T-helper 1 cell treated with Interleukin-12 subunit alpha and Interleukin-12 subunit beta and Interleukin-4 antibody, amounts not matched to agents 30 ng/mL and 1 ng/mL, for 36 hours (primary cell): ENCODE measurements at regions not wholly inside any gene's neighbourhood (a gene's known extent, or its start where the extent isn't known, plus 50 kb on each side); places are given as distances from the start of the nearest gene placed in this dataset.
"Not testable (repeated sequence)": the region's sequence is repeated elsewhere in the genome, so short reads cannot be mapped to it uniquely, and the experiment has no call there.

Experiments
- intact Hi-C: fragments of 100-400 bp; cut with micrococcal nuclease; formaldehyde crosslinking; loops from one replicate; pipeline ENCODE4 v1.15.1; 2024

GRCh38 chr11:19436932-19437331 lies 196.2 kb upstream of the E2F8 start:
- intact Hi-C loops, result no loop called here

GRCh38 chr11:19435306-19435989 lies 194.7 kb upstream of the E2F8 start:
- intact Hi-C loops, result no loop called here

GRCh38 chr11:19433791-19434190 lies 193.0 kb upstream of the E2F8 start:
- intact Hi-C loops, result no loop called here

- intact Hi-C loops, result no loop called here
Observed at GRCh38 chr11:19433367-19433766, 192.6 kb upstream of the E2F8 start.

DNA sequence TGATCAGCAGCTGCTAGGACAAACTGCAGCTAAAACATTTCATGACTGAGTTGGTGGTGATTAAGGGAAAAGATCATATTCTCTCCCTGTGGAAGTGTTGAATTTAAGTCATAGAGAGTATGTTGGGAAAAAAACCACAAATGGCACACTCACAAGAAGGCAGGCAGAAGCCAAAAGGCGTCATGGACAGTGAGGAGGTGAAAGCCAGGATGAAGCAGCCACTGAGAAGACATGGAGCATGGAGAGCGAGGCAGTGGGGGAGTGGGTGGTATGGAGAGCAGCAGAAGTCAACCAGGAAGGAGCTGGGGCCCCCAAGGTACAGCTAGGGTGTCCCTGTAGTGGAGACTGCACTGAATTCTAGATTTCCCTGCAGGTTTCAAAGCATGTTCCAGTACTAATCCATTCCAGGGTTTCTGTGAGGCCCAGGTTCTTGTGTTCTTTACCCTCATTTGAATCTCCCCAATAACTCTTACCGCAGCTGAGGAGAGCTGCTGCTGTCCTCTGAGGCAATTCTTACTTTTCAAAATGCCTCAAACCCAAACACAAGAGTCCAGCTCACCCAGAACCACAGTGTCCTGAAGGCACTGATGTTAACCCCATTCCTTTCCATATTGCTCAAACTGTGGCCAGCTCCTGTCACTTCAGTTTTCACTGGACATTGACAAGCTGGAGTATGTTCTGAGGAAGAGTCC lies 191.8 kb upstream of the E2F8 start:
- intact Hi-C loops, result no loop called here

- intact Hi-C loops, result no loop called here
Observed at GRCh38 chr11:19430754-19431398, 190.1 kb upstream of the E2F8 start.

DNA sequence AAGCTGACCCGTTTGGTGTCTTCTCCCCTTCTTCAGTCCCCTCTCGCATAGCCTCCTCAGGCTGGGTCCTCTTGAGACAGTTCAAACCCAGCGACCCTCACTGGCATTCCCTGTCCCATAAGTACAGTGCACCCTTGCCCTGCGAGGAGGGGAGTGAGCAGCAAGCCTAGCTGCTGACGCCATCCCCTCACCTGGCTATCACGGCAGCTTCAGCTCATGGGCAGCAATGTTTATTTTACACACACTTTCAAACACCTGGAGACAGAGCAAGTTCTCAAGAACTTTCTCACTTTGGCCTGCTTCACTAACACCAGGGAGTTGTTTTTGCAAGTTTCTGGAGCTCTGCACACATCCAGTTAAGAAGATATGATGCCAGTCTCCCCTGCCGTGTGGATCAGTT lies 189.6 kb upstream of the E2F8 start:
- intact Hi-C loops, result no loop called here

- intact Hi-C loops, result no loop called here
Observed at GRCh38 chr11:19429108-19429760, 188.5 kb upstream of the E2F8 start.

DNA sequence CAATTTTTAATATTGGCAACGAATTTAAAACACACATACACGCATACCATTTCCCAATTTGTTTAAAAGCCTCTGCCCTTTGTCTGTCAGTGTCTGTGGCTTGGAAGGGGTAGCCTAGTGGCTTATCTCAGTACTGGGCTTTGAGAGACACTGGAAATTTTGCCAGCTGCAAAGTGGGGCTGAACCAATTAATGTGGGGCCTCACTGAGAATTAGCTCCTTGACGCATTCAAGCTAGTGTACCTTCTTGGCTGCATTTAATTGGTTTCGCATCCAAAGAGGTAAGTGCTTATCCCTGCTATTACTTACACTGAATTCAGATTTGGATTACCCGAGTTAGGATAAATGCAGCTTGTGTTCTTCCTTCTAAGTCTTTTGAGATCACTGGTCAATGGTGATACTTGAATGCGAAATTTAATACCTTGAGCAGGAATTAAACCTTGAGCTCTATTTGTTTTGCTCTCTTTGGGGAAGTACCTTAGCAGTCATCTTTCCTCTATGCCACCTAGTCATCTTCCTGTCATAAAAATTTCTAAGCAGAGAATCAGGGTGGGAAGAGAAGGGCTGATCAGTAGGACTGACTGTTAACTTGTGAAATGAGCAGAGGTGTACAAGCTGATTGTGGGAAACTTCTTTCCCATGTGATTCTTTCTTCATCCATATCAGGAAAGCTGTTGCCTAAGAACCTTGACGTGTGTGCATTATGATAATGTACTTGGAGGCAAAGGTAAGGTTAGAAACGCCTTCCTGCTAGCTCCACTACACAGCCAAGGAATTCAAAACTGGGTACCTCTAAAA lies 187.7 kb upstream of the E2F8 start:
- intact Hi-C loops, result no loop called here

DNA sequence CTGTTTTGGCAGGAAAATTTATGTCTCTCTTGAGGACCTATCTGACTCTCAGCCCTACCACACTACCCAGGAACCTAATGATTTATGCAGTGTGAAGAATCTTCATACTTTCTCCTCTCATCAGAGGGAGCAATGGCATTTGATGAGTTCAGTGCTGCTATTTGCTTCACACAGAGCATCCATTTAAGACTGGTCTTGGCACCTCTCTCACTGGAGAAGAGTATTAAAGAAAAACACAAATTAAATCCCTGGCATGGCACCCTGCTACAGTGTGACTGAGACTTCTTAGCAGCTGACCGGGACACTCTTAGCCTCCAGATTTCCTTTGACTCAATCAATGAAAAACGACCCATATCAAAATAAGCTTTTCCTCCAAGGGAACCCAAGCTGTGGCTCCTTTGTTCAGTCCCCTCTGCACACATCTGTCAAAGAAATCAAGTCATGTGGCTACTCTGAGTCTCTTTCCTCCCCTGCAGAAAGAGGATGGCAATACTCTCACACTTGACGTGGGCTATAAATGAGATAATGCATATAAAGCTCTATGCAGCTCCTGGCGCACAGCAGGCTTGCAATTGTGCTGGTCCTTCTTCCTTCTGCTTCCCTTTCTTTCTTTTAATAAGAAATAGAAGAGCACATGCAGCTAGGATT lies 186.1 kb upstream of the E2F8 start:
- intact Hi-C loops, result no loop called here

GRCh38 chr11:19426011-19426755 lies 185.4 kb upstream of the E2F8 start:
- intact Hi-C loops, result no loop called here

- intact Hi-C loops, result no loop called here
Observed at GRCh38 chr11:19422276-19422675, 181.5 kb upstream of the E2F8 start.

DNA sequence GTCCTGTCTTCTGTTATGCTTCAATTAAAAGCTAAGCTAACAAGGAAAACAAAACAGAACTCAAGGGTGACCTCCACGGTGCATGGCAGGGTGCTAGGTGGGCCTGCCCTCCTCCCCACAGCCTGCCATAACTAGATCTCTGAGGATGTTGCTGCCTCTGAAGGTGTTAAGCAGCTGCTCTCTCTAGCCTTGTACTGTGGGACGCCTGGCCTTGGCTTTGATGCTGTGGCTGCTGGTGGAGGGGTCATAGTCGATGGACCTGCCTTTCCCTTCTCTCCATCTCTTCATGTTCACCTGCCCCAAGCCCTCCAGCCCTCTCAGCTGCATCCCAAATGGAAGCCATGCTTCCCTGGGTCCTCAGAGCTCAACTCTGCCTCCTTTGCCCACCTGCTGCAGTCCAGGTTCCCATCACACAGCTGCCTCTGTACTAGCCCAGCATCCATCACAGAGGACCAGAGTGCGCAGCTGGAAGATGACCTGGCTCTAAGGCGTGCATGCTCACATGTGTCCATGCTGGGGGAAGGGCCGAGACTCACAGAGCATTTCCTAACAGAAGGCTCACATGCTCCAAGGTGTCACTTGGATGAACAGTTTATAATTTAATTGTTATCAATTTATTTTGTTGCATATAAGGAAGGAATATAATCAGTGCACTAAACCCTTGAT lies 180.3 kb upstream of the E2F8 start:
- intact Hi-C loops, result no loop called here

- intact Hi-C loops, result no loop called here
Observed at GRCh38 chr11:19419808-19420207, 179.1 kb upstream of the E2F8 start.

DNA sequence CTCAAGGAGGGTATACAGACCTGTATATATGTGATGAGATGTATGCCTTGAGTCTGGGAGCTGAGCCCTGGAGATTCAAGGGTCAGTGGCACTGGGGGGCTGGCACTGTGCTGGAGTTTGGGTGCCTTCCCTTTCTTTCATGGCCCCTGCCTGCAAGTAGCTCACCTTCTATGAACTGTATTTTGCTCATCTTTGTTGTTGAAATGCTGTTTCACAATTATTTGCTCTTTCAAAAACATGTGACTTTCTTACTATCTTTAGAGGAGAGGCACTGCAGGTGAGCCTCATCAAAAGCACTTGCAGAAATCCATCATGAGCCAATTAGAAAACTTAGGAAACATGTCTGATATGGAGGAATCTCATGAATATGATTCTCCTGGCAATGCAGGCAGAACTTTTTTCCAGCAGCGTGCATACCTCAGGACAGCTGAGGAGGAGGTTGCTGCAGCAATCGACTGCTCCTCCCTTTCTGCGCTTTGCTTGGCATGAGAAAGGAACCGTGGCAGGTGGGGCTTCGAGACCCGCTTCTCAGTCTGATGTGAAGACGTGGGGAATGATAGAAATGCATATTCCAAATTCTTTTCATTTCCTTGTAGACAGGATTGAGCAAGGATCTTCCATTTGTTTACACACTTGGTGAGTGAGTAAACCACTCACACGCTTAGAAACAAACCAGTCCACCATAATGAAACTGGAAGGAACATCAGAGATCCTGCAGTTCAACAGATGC lies 178.4 kb upstream of the E2F8 start:
- intact Hi-C loops, result no loop called here

GRCh38 chr11:19418221-19418620 lies 177.5 kb upstream of the E2F8 start:
- intact Hi-C loops, result no loop called here

DNA sequence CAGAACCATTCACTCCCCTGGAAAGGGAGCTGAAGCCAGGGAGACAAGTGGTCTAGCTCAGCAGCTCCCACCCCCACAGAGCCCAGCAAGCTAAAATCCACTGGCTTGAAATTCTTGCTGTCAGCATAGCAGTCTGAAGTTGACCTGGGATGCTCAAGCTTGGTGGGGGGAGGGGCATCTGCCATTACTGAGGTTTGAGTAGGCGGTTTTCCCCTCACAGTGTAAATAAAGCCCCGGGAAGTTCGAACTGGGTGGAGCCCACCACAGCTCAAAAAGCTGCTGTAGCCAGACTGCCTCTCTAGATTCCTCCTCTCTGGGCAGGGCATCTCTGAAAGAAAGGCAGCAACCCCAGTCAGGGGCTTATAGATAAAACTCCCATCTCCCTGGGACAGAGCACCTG lies 171.3 kb upstream of the E2F8 start:
- intact Hi-C loops, result not testable (repeated sequence)

DNA sequence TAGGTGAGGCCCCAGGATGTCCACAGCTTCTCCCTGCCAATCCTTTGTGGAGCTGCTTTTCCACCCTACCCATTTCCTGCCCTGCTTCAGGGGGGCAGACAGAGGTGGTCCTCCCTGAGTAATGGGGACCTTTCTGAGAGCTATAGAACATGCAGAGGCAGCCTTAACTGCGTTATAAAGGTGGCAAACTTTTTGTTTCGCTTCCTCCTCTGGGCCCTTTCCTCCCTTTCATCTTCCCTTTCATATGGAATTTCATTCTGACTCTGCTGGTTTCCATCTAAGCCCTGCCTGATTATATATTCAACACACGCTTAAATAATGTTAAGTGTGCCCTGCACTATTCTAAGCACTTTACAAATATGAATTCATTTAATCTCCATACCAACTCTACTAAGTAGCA lies 169.3 kb upstream of the E2F8 start:
- intact Hi-C loops, result no loop called here

- intact Hi-C loops, result no loop called here
Observed at GRCh38 chr11:19409307-19409706, 168.6 kb upstream of the E2F8 start.
